ENCODE measurements at regions not wholly inside any gene's neighbourhood (a gene's known extent, or its start where the extent isn't known, plus 50 kb on each side); places are given as distances from the start of the nearest gene placed in this dataset.

DNA sequence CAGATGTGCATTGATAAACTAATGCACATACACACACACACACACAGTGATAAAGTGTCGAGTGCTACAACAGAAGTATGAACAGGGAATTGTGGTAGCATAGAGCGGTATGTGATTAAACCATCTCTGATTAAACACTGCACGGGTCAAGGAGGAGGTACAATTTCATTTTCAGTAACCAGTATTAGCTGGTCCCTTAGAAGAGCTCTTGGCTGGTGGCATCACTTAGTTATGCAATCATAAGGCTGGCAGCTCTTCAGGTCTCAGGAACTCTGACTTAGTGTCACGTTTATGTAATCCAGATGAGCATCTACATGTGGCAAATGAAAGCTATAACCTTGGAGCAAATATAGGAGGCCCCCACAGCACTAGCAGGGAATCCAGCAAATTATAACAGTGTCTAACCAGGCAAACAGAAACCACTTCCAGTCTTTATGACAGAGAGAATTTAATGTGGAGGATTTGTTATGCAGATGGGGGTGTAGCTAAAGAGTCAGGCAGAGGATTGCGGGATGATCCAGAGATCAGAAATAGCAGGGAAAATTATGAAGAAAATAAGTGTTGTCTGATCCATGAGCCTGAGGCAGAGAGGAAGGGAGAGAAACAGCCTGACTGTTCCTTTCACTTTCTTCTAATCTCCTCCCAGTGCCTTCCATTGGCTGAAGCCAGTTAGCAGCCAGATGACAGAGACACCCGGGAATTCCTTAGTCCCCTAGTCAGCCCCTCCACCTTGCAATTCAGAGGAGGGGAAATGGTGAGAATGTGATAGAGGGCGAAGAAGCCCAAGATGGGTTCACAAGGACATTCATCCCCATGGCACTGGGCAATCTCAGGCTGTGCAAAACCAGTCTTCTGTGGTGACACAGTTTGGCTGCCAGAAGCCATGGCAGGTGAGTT is 533.1 kb upstream of the TENM4 start:
- Histone ChIP-seq H3K9me3 (no peaks in the 10 kb centered on the region), H3K27ac (no peak overlapping the region), H3K4me1 (no peaks in the 10 kb centered on the region), H3K4me3 (no peak overlapping the region), H3K4me2 (no peak overlapping the region)
- CTCF ChIA-PET, result no interaction called here
- FAIRE-seq (no peak), ATAC-seq (no peak), DNase-seq (ENCODE audit: low read depth in 1 of 2, low spot score in 1 of 2) (no peak)
- WGBS (ENCODE audit: missing lambda C conversion rate), result under 1% methylated on average over 7 of the region's 7 CpGs
- TF ChIP-seq, protein P1, sequence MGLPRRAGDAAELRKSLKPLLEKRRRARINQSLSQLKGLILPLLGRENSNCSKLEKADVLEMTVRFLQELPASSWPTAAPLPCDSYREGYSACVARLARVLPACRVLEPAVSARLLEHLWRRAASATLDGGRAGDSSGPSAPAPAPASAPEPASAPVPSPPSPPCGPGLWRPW (IDR thresholded peaks at IDR 0.05), result no peak
- TF ChIP-seq MYC (IDR thresholded peaks at IDR 0.05; ENCODE audit: borderline replicate concordance, low read length) (no peak), RAD21 (conservative IDR thresholded peaks at IDR 0.05 in 1 of 2, IDR thresholded peaks at IDR 0.05 in 1 of 2) (no peak), NFE2L2 (conservative IDR thresholded peaks at IDR 0.05; ENCODE audit: low read length) (no peak), MAFK (IDR thresholded peaks at IDR 0.05; ENCODE audit: partially characterized antibody) (no peak), ZNF302 (CRISPR knock-in tag; IDR thresholded peaks at IDR 0.05) (no peak), FOSB (CRISPR knock-in tag; IDR thresholded peaks at IDR 0.05) (no peak)
- POLR2A ChIA-PET, result no interaction called here

DNA sequence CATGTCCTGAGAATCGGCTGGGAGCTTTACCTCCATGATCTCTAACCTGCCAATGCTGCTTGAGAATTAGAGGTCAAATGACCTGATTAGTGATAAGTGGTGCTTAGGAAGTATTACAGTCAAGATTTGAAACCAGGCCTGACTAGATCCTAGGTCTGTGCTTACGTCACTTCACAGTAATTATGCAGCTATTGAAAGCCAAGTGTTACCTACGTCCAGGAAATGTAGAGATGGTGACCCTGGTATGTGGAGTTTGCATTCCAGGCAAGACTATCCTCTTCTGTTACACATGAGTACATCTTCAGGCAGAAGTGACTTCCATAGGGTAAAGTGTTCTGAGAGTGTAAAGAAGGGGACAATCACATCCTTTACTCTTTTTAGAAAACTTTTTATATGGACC is 530.4 kb upstream of the TENM4 start:
- 4% methylated on average over 3 of the region's 3 CpGs for WGBS (ENCODE audit: missing lambda C conversion rate)
- TF ChIP-seq RFX5 (IDR thresholded peaks at IDR 0.05), result no peak
- no peaks in the 10 kb centered on the region for H3K9me3 ChIP-seq
- ATAC-seq (no peak), DNase-seq (ENCODE audit: low read depth in 1 of 2, low spot score in 1 of 2) (no peak), FAIRE-seq (no peak)
- no peak overlapping the region for H3K4me2 ChIP-seq
- no peak overlapping the region for H3K27ac ChIP-seq
- H3K4me3 ChIP-seq, result no peak overlapping the region
- POLR2A ChIA-PET, result no interaction called here
- CTCF ChIA-PET, result no interaction called here
- no peaks in the 10 kb centered on the region for H3K4me1 ChIP-seq

GRCh38 chr11:79966592-79966991 is 525.8 kb upstream of the TENM4 start:
- ChIA-PET CTCF (no interaction called here), POLR2A (no interaction called here)
- Histone ChIP-seq H3K4me1 (no peaks in the 10 kb centered on the region), H3K27ac (no peak overlapping the region), H3K4me2 (no peak overlapping the region), H3K9me3 (no peaks in the 10 kb centered on the region), H3K4me3 (no peak overlapping the region)
- no peak for TF ChIP-seq MAFK (IDR thresholded peaks at IDR 0.05; ENCODE audit: partially characterized antibody)
- TF ChIP-seq FOSL2 (IDR thresholded peaks at IDR 0.05), result no peak
- TF ChIP-seq FOSL2 (CRISPR knock-in tag; IDR thresholded peaks at IDR 0.05), result no peak
- TF ChIP-seq KDM5A (IDR thresholded peaks at IDR 0.05), result no peak
- no peak for TF ChIP-seq USF2 (IDR thresholded peaks at IDR 0.05)
- TF ChIP-seq NFE2L2 (conservative IDR thresholded peaks at IDR 0.05; ENCODE audit: low read length), result no peak
- TF ChIP-seq BCL3 (IDR thresholded peaks at IDR 0.05), result no peak
- TF ChIP-seq MAX (IDR thresholded peaks at IDR 0.05), result no peak
- TF ChIP-seq, protein P2, sequence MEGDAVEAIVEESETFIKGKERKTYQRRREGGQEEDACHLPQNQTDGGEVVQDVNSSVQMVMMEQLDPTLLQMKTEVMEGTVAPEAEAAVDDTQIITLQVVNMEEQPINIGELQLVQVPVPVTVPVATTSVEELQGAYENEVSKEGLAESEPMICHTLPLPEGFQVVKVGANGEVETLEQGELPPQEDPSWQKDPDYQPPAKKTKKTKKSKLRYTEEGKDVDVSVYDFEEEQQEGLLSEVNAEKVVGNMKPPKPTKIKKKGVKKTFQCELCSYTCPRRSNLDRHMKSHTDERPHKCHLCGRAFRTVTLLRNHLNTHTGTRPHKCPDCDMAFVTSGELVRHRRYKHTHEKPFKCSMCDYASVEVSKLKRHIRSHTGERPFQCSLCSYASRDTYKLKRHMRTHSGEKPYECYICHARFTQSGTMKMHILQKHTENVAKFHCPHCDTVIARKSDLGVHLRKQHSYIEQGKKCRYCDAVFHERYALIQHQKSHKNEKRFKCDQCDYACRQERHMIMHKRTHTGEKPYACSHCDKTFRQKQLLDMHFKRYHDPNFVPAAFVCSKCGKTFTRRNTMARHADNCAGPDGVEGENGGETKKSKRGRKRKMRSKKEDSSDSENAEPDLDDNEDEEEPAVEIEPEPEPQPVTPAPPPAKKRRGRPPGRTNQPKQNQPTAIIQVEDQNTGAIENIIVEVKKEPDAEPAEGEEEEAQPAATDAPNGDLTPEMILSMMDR (IDR thresholded peaks at IDR 0.05), result no peak
- TF ChIP-seq HOXA7 (CRISPR knock-in tag; IDR thresholded peaks at IDR 0.05), result no peak
- no peak for TF ChIP-seq NR3C1 (IDR thresholded peaks at IDR 0.05)
- no peak for TF ChIP-seq ZC3H11A (IDR thresholded peaks at IDR 0.05)
- no peak for TF ChIP-seq CHD4 (IDR thresholded peaks at IDR 0.05; ENCODE audit: borderline replicate concordance)
- TF ChIP-seq FOXS1 (CRISPR knock-in tag; IDR thresholded peaks at IDR 0.05), result no peak
- no peak for TF ChIP-seq CBX8 (IDR thresholded peaks at IDR 0.05)
- TF ChIP-seq SREBF2 (IDR thresholded peaks at IDR 0.05), result no peak
- TF ChIP-seq RARB (CRISPR knock-in tag; IDR thresholded peaks at IDR 0.05), result no peak
- no peak for TF ChIP-seq POLR2A (IDR thresholded peaks at IDR 0.05; ENCODE audit: low read length)
- ATAC-seq (no peak), FAIRE-seq (no peak), DNase-seq (ENCODE audit: low read depth in 1 of 2, low spot score in 1 of 2) (no peak)
- WGBS (ENCODE audit: missing lambda C conversion rate), result 0% methylated on average over 1 of the region's 1 CpG
